ENCODE measurements at regions not wholly inside any gene's neighbourhood (a gene's known extent, or its start where the extent isn't known, plus 50 kb on each side); places are given as distances from the start of the nearest gene placed in this dataset.
A peak's percentile ranks its signal among the peaks of the same experiment; 100 is the strongest.

- Histone ChIP-seq H2BK5ac (ENCODE audit: low read length) (no peak overlapping the region), H3K4me3 (ENCODE audit: low read length in 2 of 2) (no peak overlapping the region), H2BK120ac (ENCODE audit: low read depth, low read length) (no peak overlapping the region), H3K9ac (ENCODE audit: low read depth, low read length, poor library complexity) (no peak overlapping the region), H4K8ac (ENCODE audit: low read depth, low read length) (no peak overlapping the region), H3K9me3 (replicated peaks in 1 of 2; ENCODE audit: control insufficient read depth in 2 of 2, insufficient read depth in 1 of 2, low read depth in 1 of 2, low read length in 2 of 2) (peaks cover 3 to 5% of the 10 kb centered on the region in 2 donors), H3K4me2 (ENCODE audit: insufficient read depth, low read length, poor library complexity, severe bottlenecking) (no peak overlapping the region), H3K4ac (ENCODE audit: low read length) (no peak overlapping the region), H3K4me1 (ENCODE audit: control insufficient read depth in 2 of 2, insufficient read depth in 1 of 2, low read depth in 1 of 2, low read length in 2 of 2) (peaks cover 7 to 8% of the 10 kb centered on the region in 2 donors), H3K79me1 (ENCODE audit: low read depth, low read length) (no peaks in the 10 kb centered on the region), H3K27me3 (ENCODE audit: control insufficient read depth in 3 of 3, insufficient read depth in 3 of 3, low read depth in 1 of 3, low read length in 3 of 3) (no peaks in the 10 kb centered on the region), H3K18ac (ENCODE audit: low read length) (no peak overlapping the region), H3K14ac (ENCODE audit: low read length) (no peak overlapping the region), H2AK5ac (ENCODE audit: low read depth, low read length) (no peak overlapping the region), H2BK15ac (ENCODE audit: low read length) (no peak overlapping the region), H3K27ac (replicated peaks; ENCODE audit: low read length) (no peak overlapping the region), H3K36me3 (replicated peaks in 1 of 2; ENCODE audit: control insufficient read depth in 2 of 2, insufficient read depth in 2 of 2, low read length in 2 of 2) (no peaks in the 10 kb centered on the region), H3K23ac (ENCODE audit: low read depth, low read length, poor library complexity) (no peak overlapping the region), H2AFZ (ENCODE audit: low read length) (no peak overlapping the region), H4K91ac (ENCODE audit: low read depth, low read length, poor library complexity) (no peak overlapping the region), H2BK12ac (ENCODE audit: low read length) (no peak overlapping the region)
- DNase-seq (ENCODE audit: low spot score): no peak
Observed at GRCh38 chr18:61609131-61609530, 275.9 kb downstream of the CDH20 start.

GRCh38 chr18:61608316-61608715, 275.1 kb downstream of the CDH20 start:
- no peak overlapping the region for H4K8ac ChIP-seq (ENCODE audit: low read depth, low read length)
- no peak overlapping the region for H2AK5ac ChIP-seq (ENCODE audit: low read depth, low read length)
- peaks cover 7 to 8% of the 10 kb centered on the region in 2 donors for H3K4me1 ChIP-seq (ENCODE audit: control insufficient read depth in 2 of 2, insufficient read depth in 1 of 2, low read depth in 1 of 2, low read length in 2 of 2)
- no peak overlapping the region for H3K18ac ChIP-seq (ENCODE audit: low read length)
- no peak overlapping the region for H2BK12ac ChIP-seq (ENCODE audit: low read length)
- H3K36me3 ChIP-seq (replicated peaks in 1 of 2; ENCODE audit: control insufficient read depth in 2 of 2, insufficient read depth in 2 of 2, low read length in 2 of 2): no peaks in the 10 kb centered on the region
- no peak overlapping the region for H3K4ac ChIP-seq (ENCODE audit: low read length)
- H3K27ac ChIP-seq (replicated peaks; ENCODE audit: low read length): no peak overlapping the region
- no peak overlapping the region for H3K4me3 ChIP-seq (ENCODE audit: low read length in 2 of 2)
- H3K79me1 ChIP-seq (ENCODE audit: low read depth, low read length): no peaks in the 10 kb centered on the region
- H3K27me3 ChIP-seq (ENCODE audit: control insufficient read depth in 3 of 3, insufficient read depth in 3 of 3, low read depth in 1 of 3, low read length in 3 of 3): no peaks in the 10 kb centered on the region
- no peak overlapping the region for H2AFZ ChIP-seq (ENCODE audit: low read length)
- no peak overlapping the region for H2BK5ac ChIP-seq (ENCODE audit: low read length)
- no peak overlapping the region for H2BK120ac ChIP-seq (ENCODE audit: low read depth, low read length)
- H3K9me3 ChIP-seq (replicated peaks in 1 of 2; ENCODE audit: control insufficient read depth in 2 of 2, insufficient read depth in 1 of 2, low read depth in 1 of 2, low read length in 2 of 2): peaks cover 3 to 5% of the 10 kb centered on the region in 2 donors
- H3K4me2 ChIP-seq (ENCODE audit: insufficient read depth, low read length, poor library complexity, severe bottlenecking): no peak overlapping the region
- no peak overlapping the region for H2BK15ac ChIP-seq (ENCODE audit: low read length)
- H3K9ac ChIP-seq (ENCODE audit: low read depth, low read length, poor library complexity): no peak overlapping the region
- no CpG with 5 or more reads among the region's 1 CpG for WGBS, 2 donors (ENCODE audit: extremely low coverage in 2 of 2, insufficient read length in 2 of 2, insufficient replicate concordance in 1 of 2)
- H3K23ac ChIP-seq (ENCODE audit: low read depth, low read length, poor library complexity): no peak overlapping the region
- DNase-seq (ENCODE audit: low spot score): no peak
- no peak overlapping the region for H3K14ac ChIP-seq (ENCODE audit: low read length)
- H4K91ac ChIP-seq (ENCODE audit: low read depth, low read length, poor library complexity): no peak overlapping the region

GRCh38 chr18:61607867-61608266, 274.6 kb downstream of the CDH20 start:
- H4K8ac ChIP-seq (ENCODE audit: low read depth, low read length): no peak overlapping the region
- no peaks in the 10 kb centered on the region for H3K27me3 ChIP-seq (ENCODE audit: control insufficient read depth in 3 of 3, insufficient read depth in 3 of 3, low read depth in 1 of 3, low read length in 3 of 3)
- peaks cover 3 to 5% of the 10 kb centered on the region in 2 donors for H3K9me3 ChIP-seq (replicated peaks in 1 of 2; ENCODE audit: control insufficient read depth in 2 of 2, insufficient read depth in 1 of 2, low read depth in 1 of 2, low read length in 2 of 2)
- no peaks in the 10 kb centered on the region for H3K36me3 ChIP-seq (replicated peaks in 1 of 2; ENCODE audit: control insufficient read depth in 2 of 2, insufficient read depth in 2 of 2, low read length in 2 of 2)
- H3K4me1 ChIP-seq (ENCODE audit: control insufficient read depth in 2 of 2, insufficient read depth in 1 of 2, low read depth in 1 of 2, low read length in 2 of 2): peaks cover 7 to 8% of the 10 kb centered on the region in 2 donors
- H2BK5ac ChIP-seq (ENCODE audit: low read length): no peak overlapping the region
- no peaks in the 10 kb centered on the region for H3K79me1 ChIP-seq (ENCODE audit: low read depth, low read length)
- no peak for DNase-seq (ENCODE audit: low spot score)
- no peak overlapping the region for H4K91ac ChIP-seq (ENCODE audit: low read depth, low read length, poor library complexity)
- H3K27ac ChIP-seq (replicated peaks; ENCODE audit: low read length): no peak overlapping the region
- no peak overlapping the region for H3K14ac ChIP-seq (ENCODE audit: low read length)
- H3K4me3 ChIP-seq (ENCODE audit: low read length in 2 of 2): no peak overlapping the region
- no peak overlapping the region for H3K4me2 ChIP-seq (ENCODE audit: insufficient read depth, low read length, poor library complexity, severe bottlenecking)
- H3K23ac ChIP-seq (ENCODE audit: low read depth, low read length, poor library complexity): no peak overlapping the region
- H2BK12ac ChIP-seq (ENCODE audit: low read length): no peak overlapping the region
- no peak overlapping the region for H3K18ac ChIP-seq (ENCODE audit: low read length)
- WGBS, 2 donors (ENCODE audit: extremely low coverage in 2 of 2, insufficient read length in 2 of 2, insufficient replicate concordance in 1 of 2): no CpG with 5 or more reads among the region's 2 CpGs
- H2AFZ ChIP-seq (ENCODE audit: low read length): no peak overlapping the region
- no peak overlapping the region for H3K9ac ChIP-seq (ENCODE audit: low read depth, low read length, poor library complexity)
- H3K4ac ChIP-seq (ENCODE audit: low read length): no peak overlapping the region
- no peak overlapping the region for H2AK5ac ChIP-seq (ENCODE audit: low read depth, low read length)
- no peak overlapping the region for H2BK120ac ChIP-seq (ENCODE audit: low read depth, low read length)
- H2BK15ac ChIP-seq (ENCODE audit: low read length): no peak overlapping the region

- H3K23ac ChIP-seq (ENCODE audit: low read depth, low read length, poor library complexity): no peak overlapping the region
- H2BK120ac ChIP-seq (ENCODE audit: low read depth, low read length): no peak overlapping the region
- no CpG with 5 or more reads among the region's 5 CpGs for WGBS, 2 donors (ENCODE audit: extremely low coverage in 2 of 2, insufficient read length in 2 of 2, insufficient replicate concordance in 1 of 2)
- H2AK5ac ChIP-seq (ENCODE audit: low read depth, low read length): no peak overlapping the region
- H3K4ac ChIP-seq (ENCODE audit: low read length): no peak overlapping the region
- no peak overlapping the region for H4K8ac ChIP-seq (ENCODE audit: low read depth, low read length)
- no peaks in the 10 kb centered on the region for H3K27me3 ChIP-seq (ENCODE audit: control insufficient read depth in 3 of 3, insufficient read depth in 3 of 3, low read depth in 1 of 3, low read length in 3 of 3)
- no peak overlapping the region for H2BK5ac ChIP-seq (ENCODE audit: low read length)
- no peak overlapping the region for H3K27ac ChIP-seq (replicated peaks; ENCODE audit: low read length)
- no peak overlapping the region for H2BK15ac ChIP-seq (ENCODE audit: low read length)
- no peak overlapping the region for H3K9ac ChIP-seq (ENCODE audit: low read depth, low read length, poor library complexity)
- peaks cover 6 to 7% of the 10 kb centered on the region in 2 donors for H3K4me1 ChIP-seq (ENCODE audit: control insufficient read depth in 2 of 2, insufficient read depth in 1 of 2, low read depth in 1 of 2, low read length in 2 of 2)
- DNase-seq (ENCODE audit: low spot score): peak; percentile 2
- no peak overlapping the region for H4K91ac ChIP-seq (ENCODE audit: low read depth, low read length, poor library complexity)
- no peak overlapping the region for H3K14ac ChIP-seq (ENCODE audit: low read length)
- H3K18ac ChIP-seq (ENCODE audit: low read length): peak overlapping the region; percentile 40
- H3K4me2 ChIP-seq (ENCODE audit: insufficient read depth, low read length, poor library complexity, severe bottlenecking): peak overlapping the region; percentile 36
- no peaks in the 10 kb centered on the region for H3K36me3 ChIP-seq (replicated peaks in 1 of 2; ENCODE audit: control insufficient read depth in 2 of 2, insufficient read depth in 2 of 2, low read length in 2 of 2)
- peaks cover 3 to 5% of the 10 kb centered on the region in 2 donors for H3K9me3 ChIP-seq (replicated peaks in 1 of 2; ENCODE audit: control insufficient read depth in 2 of 2, insufficient read depth in 1 of 2, low read depth in 1 of 2, low read length in 2 of 2)
- H2AFZ ChIP-seq (ENCODE audit: low read length): peak overlapping the region; percentile 90
- H2BK12ac ChIP-seq (ENCODE audit: low read length): no peak overlapping the region
- peak overlapping the region in 1 of 2 donors; percentile 18 for H3K4me3 ChIP-seq (ENCODE audit: low read length in 2 of 2)
- no peaks in the 10 kb centered on the region for H3K79me1 ChIP-seq (ENCODE audit: low read depth, low read length)
Observed at GRCh38 chr18:61606759-61607158, 273.5 kb downstream of the CDH20 start.
